H9 (cell line): ENCODE measurements at regions not wholly inside any gene's neighbourhood (a gene's known extent, or its start where the extent isn't known, plus 50 kb on each side); places are given as distances from the start of the nearest gene placed in this dataset.

Source experiments
- DNase-seq: peaks from one replicate; pipeline ENCODE4 v3.0.0-alpha.2; 2017
- H2AFZ ChIP-seq: one replicate; pipeline ENCODE4 v1.6.1; 2013; ENCODE audit warnings: mild to moderate bottlenecking, low read length, control low read depth, moderate library complexity
- H2AK5ac ChIP-seq: 2 replicates; pipeline ENCODE4 v1.6.1; 2013; ENCODE audit warnings: low read length, control low read depth, mixed read lengths; ENCODE audit not compliant: insufficient read length
- H2BK120ac ChIP-seq: one replicate; pipeline ENCODE4 v1.6.1; 2013; ENCODE audit warnings: low read depth, mild to moderate bottlenecking, low read length, control low read depth, inconsistent platforms; ENCODE audit not compliant: poor library complexity, severe bottlenecking
- H2BK12ac ChIP-seq: 2 replicates; pipeline ENCODE4 v1.6.1; 2013; ENCODE audit warnings: low read length, control low read depth, mixed read lengths, low read depth; ENCODE audit not compliant: insufficient read length
- H2BK15ac ChIP-seq: 2 replicates; pipeline ENCODE4 v1.6.1; 2013; ENCODE audit warnings: low read depth, low read length, control low read depth
- H2BK20ac ChIP-seq: one replicate; pipeline ENCODE4 v1.6.1; 2013; ENCODE audit warnings: low read depth, mild to moderate bottlenecking, low read length, control low read depth, inconsistent platforms; ENCODE audit not compliant: poor library complexity, severe bottlenecking
- H2BK5ac ChIP-seq: 2 replicates; pipeline ENCODE4 v1.6.1; 2013; ENCODE audit warnings: low read length, control low read depth, mixed read lengths; ENCODE audit not compliant: insufficient read length
- H3K14ac ChIP-seq: 2 replicates; pipeline ENCODE4 v1.6.1; 2013; ENCODE audit warnings: low read length, control low read depth; ENCODE audit not compliant: insufficient read depth
- H3K18ac ChIP-seq: 2 replicates; pipeline ENCODE4 v1.6.1; 2013; ENCODE audit warnings: low read depth, mild to moderate bottlenecking, mixed read lengths, low read length, control low read depth; ENCODE audit not compliant: insufficient read length
- H3K23ac ChIP-seq: 2 replicates; pipeline ENCODE4 v1.6.1; 2013; ENCODE audit warnings: low read length, control low read depth, mixed read lengths, low read depth; ENCODE audit not compliant: insufficient read length
- H3K23me2 ChIP-seq: 2 replicates; pipeline ENCODE4 v1.6.1; 2013; ENCODE audit warnings: low read depth, mild to moderate bottlenecking, mixed read lengths, low read length, control low read depth; ENCODE audit not compliant: insufficient read length, poor library complexity, severe bottlenecking
- H3K27ac ChIP-seq: 2 replicates; pipeline ENCODE4 v1.5.1; 2013; ENCODE audit warnings: low read length, control low read depth, mixed read lengths, low read depth; ENCODE audit not compliant: insufficient read length
- H3K27me3 ChIP-seq: 2 replicates; pipeline ENCODE4 v1.6.1; 2013; ENCODE audit warnings: low read length, control low read depth, inconsistent platforms; ENCODE audit not compliant: insufficient read depth
- H3K4ac ChIP-seq: 2 replicates; pipeline ENCODE4 v1.6.1; 2013; ENCODE audit warnings: low read depth, mild to moderate bottlenecking, control low read depth, inconsistent platforms, low read length, moderate library complexity
- H3K4me1 ChIP-seq: 2 replicates; pipeline ENCODE4 v1.6.1; 2013; ENCODE audit warnings: low read length, control low read depth, inconsistent platforms; ENCODE audit not compliant: insufficient read depth
- H3K4me2 ChIP-seq: 2 replicates; pipeline ENCODE4 v1.6.1; 2013; ENCODE audit warnings: low read length, control low read depth, mixed read lengths; ENCODE audit not compliant: insufficient read length, insufficient read depth
- H3K56ac ChIP-seq: 2 replicates; pipeline ENCODE4 v1.6.1; 2013; ENCODE audit warnings: low read depth, mild to moderate bottlenecking, mixed read lengths, low read length, control low read depth; ENCODE audit not compliant: insufficient read length
- H3K79me1 ChIP-seq: 2 replicates; pipeline ENCODE4 v1.6.1; 2013; ENCODE audit warnings: low read depth, mild to moderate bottlenecking, moderate library complexity, low read length, control low read depth, inconsistent platforms; ENCODE audit not compliant: insufficient read depth, poor library complexity, severe bottlenecking
- H3K79me2 ChIP-seq: 2 replicates; pipeline ENCODE4 v1.6.1; 2013; ENCODE audit warnings: low read length, control low read depth, inconsistent platforms; ENCODE audit not compliant: insufficient read depth
- H3K9ac ChIP-seq: 2 replicates; pipeline ENCODE4 v1.6.1; 2013; ENCODE audit warnings: low read length, control low read depth, mixed read lengths; ENCODE audit not compliant: insufficient read length; ENCODE audit errors: extremely low read depth
- H3K9me3 ChIP-seq: one replicate; pipeline ENCODE4 v1.6.1; 2013; ENCODE audit warnings: low read depth, low read length, inconsistent platforms; ENCODE audit not compliant: control insufficient read depth
- H3T11ph ChIP-seq: one replicate; pipeline ENCODE4 v1.6.1; 2013; ENCODE audit warnings: mild to moderate bottlenecking, low read length, control low read depth, inconsistent platforms
- H4K20me1 ChIP-seq: one replicate; pipeline ENCODE4 v1.6.1; 2013; ENCODE audit not compliant: control insufficient read depth, insufficient read length, insufficient read depth
- H4K5ac ChIP-seq: 2 replicates; pipeline ENCODE4 v1.6.1; 2013; ENCODE audit warnings: low read depth, mild to moderate bottlenecking, mixed read lengths, low read length, control low read depth; ENCODE audit not compliant: insufficient read length
- H4K8ac ChIP-seq: replicated peaks from 2 replicates; pipeline ENCODE4 v1.6.1; 2013; ENCODE audit warnings: low read length, control low read depth, mixed read lengths, low read depth; ENCODE audit not compliant: insufficient read length
- H4K91ac ChIP-seq: 2 replicates; pipeline ENCODE4 v1.6.1; 2013; ENCODE audit warnings: low read depth, mild to moderate bottlenecking, moderate library complexity, mixed read lengths, low read length, control low read depth; ENCODE audit not compliant: insufficient read length
- H3K27ac Mint-ChIP-seq, 3 experiments: 2 replicates in 2 of 3; 3 replicates in 1 of 3; pipeline ENCODE4 v1.8.0; 2020 to 2021; ENCODE audit warnings: mixed read lengths in 3 of 3, mild to moderate bottlenecking in 1 of 3, moderate library complexity in 1 of 3
- H3K27me3 Mint-ChIP-seq: 2 replicates; pipeline ENCODE4 v1.8.0; 2021; ENCODE audit warnings: low read depth, mild to moderate bottlenecking, moderate library complexity, mixed read lengths
- H3K36me3 Mint-ChIP-seq, 3 experiments: 2 replicates in 2 of 3; 3 replicates in 1 of 3; pipeline ENCODE4 v1.8.0; 2020 to 2021; ENCODE audit warnings: low read depth in 3 of 3, mixed read lengths in 3 of 3; ENCODE audit not compliant: insufficient read depth in 1 of 3
- H3K4me1 Mint-ChIP-seq, 2 experiments: 2 replicates each; pipeline ENCODE4 v1.8.0; 2020; ENCODE audit warnings: mixed read lengths in 2 of 2
- H3K4me3 Mint-ChIP-seq, 2 experiments: 2 replicates in 1 of 2; 3 replicates in 1 of 2; pipeline ENCODE4 v1.8.0; 2020 to 2021; ENCODE audit warnings: mild to moderate bottlenecking in 2 of 2, mixed read lengths in 2 of 2, moderate library complexity in 1 of 2
- H3K9me3 Mint-ChIP-seq, 2 experiments: 2 replicates in 1 of 2; 3 replicates in 1 of 2; pipeline ENCODE4 v1.8.0; 2020; ENCODE audit warnings: mild to moderate bottlenecking in 2 of 2, mixed read lengths in 2 of 2, moderate library complexity in 1 of 2
- CTCF ChIP-seq: fragments of 200-600 bp; sonication (generic); conservative IDR thresholded peaks from 3 replicates; pipeline ENCODE4 v1.8.0; 2021; ENCODE audit warnings: antibody characterized with exemption, mild to moderate bottlenecking
- WGBS: extraction: QIAGEN DNeasy Blood & Tissue Kit; methylation state at CpG from one replicate; pipeline ENCODE4 v1.1.7; 2013; ENCODE audit warnings: missing lambda C conversion rate, low lambda C conversion rate, mixed read lengths; ENCODE audit not compliant: insufficient read length; ENCODE audit errors: extremely low coverage; 5-methylcytosine and 5-hydroxymethylcytosine counted together

- Histone ChIP-seq H3K4ac (no peak overlapping the region), H3K27me3 (no peaks in the 10 kb centered on the region), H2BK120ac (no peak overlapping the region), H2BK15ac (no peak overlapping the region), H3K4me1 (no peaks in the 10 kb centered on the region), H2AK5ac (no peak overlapping the region), H4K8ac (no peak overlapping the region), H3T11ph (no peak overlapping the region), H4K20me1 (no peaks in the 10 kb centered on the region), H3K56ac (no peak overlapping the region), H3K23ac (no peak overlapping the region), H3K4me2 (no peak overlapping the region), H3K79me2 (no peaks in the 10 kb centered on the region), H3K79me1 (no peaks in the 10 kb centered on the region), H3K18ac (no peak overlapping the region), H3K9me3 (no peaks in the 10 kb centered on the region), H3K14ac (no peak overlapping the region), H2AFZ (no peak overlapping the region), H4K5ac (no peak overlapping the region), H3K9ac (no peak overlapping the region), H3K27ac (no peak overlapping the region), H2BK5ac (no peak overlapping the region), H4K91ac (no peak overlapping the region), H2BK12ac (no peak overlapping the region), H2BK20ac (no peak overlapping the region), H3K23me2 (no peaks in the 10 kb centered on the region)
- no peak overlapping the region for H3K27ac Mint-ChIP-seq
- no CpG with 5 or more reads among the region's 1 CpG for WGBS
- H3K36me3 Mint-ChIP-seq, result no peaks in the 10 kb centered on the region; a peak in 1 of 7 replicates
- DNase-seq, result no peak
- H3K4me1 Mint-ChIP-seq, result peaks cover 4 to 8% of the 10 kb centered on the region in 2 experiments; a peak in 3 of 4 replicates
- H3K4me3 Mint-ChIP-seq, result no peak overlapping the region
- H3K27me3 Mint-ChIP-seq, result no peaks in the 10 kb centered on the region
- peaks cover 5 to 10% of the 10 kb centered on the region in 2 experiments; a peak in 3 of 5 replicates for H3K9me3 Mint-ChIP-seq
- TF ChIP-seq CTCF, result no peak
Measured at GRCh38 chr3:8069471-8069870, 432.2 kb upstream of the LMCD1 start.
